Inflammatory macrophage treated with lipopolysaccharide for 1 hour (primary cell): ENCODE measurements at regions not wholly inside any gene's neighbourhood (a gene's known extent, or its start where the extent isn't known, plus 50 kb on each side); places are given as distances from the start of the nearest gene placed in this dataset.
A peak's percentile ranks its signal among the peaks of the same experiment; 100 is the strongest.

Experiments
- DNase-seq, 2 donors: peaks; one replicate each; pipeline ENCODE4 v3.0.0-alpha.2; 2020 to 2022

GRCh38 chrX:149151805-149152757 is 353.0 kb downstream of the IDS start:
- DNase-seq, result peak in 1 of 2 donors; percentile 6

- no peak for DNase-seq
These were observed 359.2 kb downstream of the IDS start for GRCh38 chrX:149145845-149146285.

- no peak for DNase-seq
These were observed 373.3 kb downstream of the IDS start for GRCh38 chrX:149131774-149132173.

- DNase-seq, result no peak
These were observed 375.3 kb downstream of the IDS start for GRCh38 chrX:149129767-149130166.

GRCh38 chrX:149124526-149125108 is 380.5 kb downstream of the IDS start:
- peak in 1 of 2 donors; percentile 13 for DNase-seq

- no peak for DNase-seq
These were observed 383.7 kb downstream of the IDS start for GRCh38 chrX:149121206-149121920.

- DNase-seq, result no peak
These were observed 384.6 kb downstream of the IDS start for GRCh38 chrX:149120459-149120858.

GRCh38 chrX:149114874-149115273 is 390.2 kb downstream of the IDS start:
- DNase-seq, result no peak

- no peak for DNase-seq
These were observed 391.1 kb downstream of the IDS start for GRCh38 chrX:149114001-149114400.

GRCh38 chrX:149097786-149098185 is 407.3 kb downstream of the IDS start:
- DNase-seq, result no peak

- no peak for DNase-seq
These were observed 412.9 kb downstream of the IDS start for GRCh38 chrX:149092179-149092578.

GRCh38 chrX:149079805-149080406 is 425.2 kb downstream of the IDS start:
- no peak for DNase-seq

- peak; percentile 2 to 7 for DNase-seq
These were observed 430.7 kb downstream of the IDS start for GRCh38 chrX:149074398-149074797.

GRCh38 chrX:149073479-149073878 is 431.6 kb downstream of the IDS start:
- DNase-seq, result no peak

GRCh38 chrX:149069899-149070298 is 435.2 kb downstream of the IDS start:
- no peak for DNase-seq

GRCh38 chrX:149060921-149061320 is 444.2 kb downstream of the IDS start:
- no peak for DNase-seq
